ENCODE measurements at regions not wholly inside any gene's neighbourhood (a gene's known extent, or its start where the extent isn't known, plus 50 kb on each side); places are given as distances from the start of the nearest gene placed in this dataset.
A peak's percentile ranks its signal among the peaks of the same experiment; 100 is the strongest.

GRCh38 chr20:1778338-1778737 is 116.9 kb upstream of the SIRPA start:
- DNase-seq (ENCODE audit: low read depth, low spot score), result no peak
- POLR2A ChIA-PET, result no interaction called here
- CTCF ChIA-PET, result interaction anchor here (2.1 to 4.7 kb wide), 5 partner anchors 9 to 118 kb away, joined by 5 to 62 read pairs (median 16); no protein-coding TSS in a partner anchor
- no peak overlapping the region for H3K4me3 ChIP-seq (ENCODE audit: low read depth, low read length)
- no peak for TF ChIP-seq CTCF (IDR thresholded peaks at IDR 0.05; ENCODE audit: insufficient read depth, low read length, missing control alignments)

DNA sequence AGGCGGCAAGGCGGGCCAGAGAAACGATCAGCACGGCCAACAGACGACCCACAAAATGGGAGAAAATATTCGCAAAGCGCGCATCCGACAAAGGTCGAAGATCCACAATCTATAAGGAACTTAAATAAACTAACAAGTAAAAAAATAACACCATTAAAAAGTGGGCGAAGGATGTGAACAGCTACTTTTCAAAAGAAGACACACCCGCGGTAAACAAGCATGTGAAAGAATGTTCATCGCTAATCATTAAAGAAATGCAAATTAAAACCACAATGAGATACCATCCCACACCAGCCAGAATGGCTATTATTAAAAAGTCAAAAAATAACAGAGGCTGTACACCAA is 117.8 kb upstream of the SIRPA start:
- ChIA-PET POLR2A (interaction anchor here (0.6 to 1.3 kb wide), 2 partner anchors 108 to 325 kb away, joined by 3 to 4 read pairs; partner anchors contain the start of gene STK35), CTCF (interaction anchor here (0.6 to 4.7 kb wide), 42 partner anchors 8 to 676 kb away, joined by 3 to 70 read pairs (median 5); partner anchors contain the start of gene SIRPB2)
- TF ChIP-seq CTCF (IDR thresholded peaks at IDR 0.05; ENCODE audit: insufficient read depth, low read length, missing control alignments), result no peak
- DNase-seq (ENCODE audit: low read depth, low spot score), result no peak
- H3K4me3 ChIP-seq (ENCODE audit: low read depth, low read length), result no peak overlapping the region

- ChIA-PET CTCF (interaction anchor here (0.6 to 4.7 kb wide), 49 partner anchors 8 to 677 kb away, joined by 3 to 70 read pairs (median 5); partner anchors contain the start of genes NSFL1C and SIRPB2), POLR2A (interaction anchor here (0.6 to 1.3 kb wide), 2 partner anchors 109 to 325 kb away, joined by 3 to 4 read pairs; partner anchors contain the start of gene STK35)
- DNase-seq (ENCODE audit: low read depth, low spot score), result peak; percentile 37
- peak overlapping the region; percentile 89 for H3K4me3 ChIP-seq (ENCODE audit: low read depth, low read length)
- TF ChIP-seq CTCF (IDR thresholded peaks at IDR 0.05; ENCODE audit: insufficient read depth, low read length, missing control alignments), result peak; percentile 91
These were observed 118.3 kb upstream of the SIRPA start for GRCh38 chr20:1776681-1777475.

DNA sequence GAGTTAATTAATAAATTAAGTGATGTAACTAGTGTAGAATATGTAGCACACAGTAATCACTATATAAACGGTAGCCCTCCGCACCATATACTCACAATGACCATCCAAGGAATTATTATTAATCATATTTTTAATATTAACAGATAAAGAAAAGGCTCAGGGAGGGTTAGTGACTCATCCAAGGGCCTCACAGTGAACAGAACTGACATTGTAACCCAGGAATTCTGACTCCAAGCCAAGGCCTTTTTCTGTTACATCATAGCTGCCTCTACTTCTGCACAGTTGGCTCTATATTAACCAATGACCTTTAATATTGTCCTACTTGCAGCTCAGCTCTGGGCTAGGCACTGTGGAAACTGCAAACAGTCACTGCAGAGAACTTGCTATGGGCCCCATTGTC is 117.5 kb upstream of the SIRPG start:
- CTCF ChIA-PET, result interaction anchor here (0.7 to 4.7 kb wide), 4 partner anchors 11 to 27 kb away, joined by 6 to 62 read pairs (median 36); no protein-coding TSS in a partner anchor
- POLR2A ChIA-PET, result no interaction called here
- H3K4me3 ChIP-seq (ENCODE audit: low read depth, low read length), result no peak overlapping the region; the same call in 1 of the 2 replicates
- peak; percentile 9 for DNase-seq (ENCODE audit: low read depth, low spot score)
- TF ChIP-seq CTCF (IDR thresholded peaks at IDR 0.05; ENCODE audit: insufficient read depth, low read length, missing control alignments), result no peak

- ChIA-PET CTCF (interaction anchor here (2.8 kb wide), 1 partner anchor 10 kb away, joined by 23 read pairs; no protein-coding TSS in a partner anchor), POLR2A (no interaction called here)
- no peak overlapping the region for H3K4me3 ChIP-seq (ENCODE audit: low read depth, low read length)
- no peak for DNase-seq (ENCODE audit: low read depth, low spot score)
- TF ChIP-seq CTCF (IDR thresholded peaks at IDR 0.05; ENCODE audit: insufficient read depth, low read length, missing control alignments), result no peak
These were observed 116.9 kb upstream of the SIRPG start for GRCh38 chr20:1774479-1774878.

DNA sequence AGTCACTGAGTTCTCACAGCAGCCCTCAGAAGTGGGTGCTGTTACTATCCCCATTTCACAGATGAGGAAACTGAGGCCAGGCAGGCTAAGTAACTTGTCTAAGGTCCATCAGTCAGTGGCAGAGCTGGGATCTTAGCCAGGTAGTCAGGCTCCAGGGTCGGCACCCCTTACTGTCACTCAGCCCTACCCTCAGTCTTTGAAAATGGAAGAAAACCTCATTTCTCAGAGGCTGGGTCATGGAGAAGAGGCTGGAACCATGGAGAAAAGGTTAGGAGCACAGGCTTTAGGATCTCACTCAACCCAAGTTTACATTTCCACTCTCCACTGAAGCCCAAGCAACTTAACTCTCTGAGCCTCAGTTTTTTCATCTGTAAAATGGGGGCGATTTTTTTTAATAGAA is 116.2 kb upstream of the SIRPG start:
- CTCF ChIA-PET, result interaction anchor here (2.8 kb wide), 1 partner anchor 9 kb away, joined by 23 read pairs; no protein-coding TSS in a partner anchor

More for the DNA sequence above, 116.2 kb upstream of the SIRPG start:
- DNase-seq (ENCODE audit: low read depth, low spot score), result no peak
- TF ChIP-seq CTCF (IDR thresholded peaks at IDR 0.05; ENCODE audit: insufficient read depth, low read length, missing control alignments), result no peak
- POLR2A ChIA-PET, result no interaction called here
- H3K4me3 ChIP-seq (ENCODE audit: low read depth, low read length), result no peak overlapping the region
